Neuronal stem cell (in vitro differentiated cells): ENCODE measurements at regions not wholly inside any gene's neighbourhood (a gene's known extent, or its start where the extent isn't known, plus 50 kb on each side); places are given as distances from the start of the nearest gene placed in this dataset.
"Not testable (repeated sequence)": the region's sequence is repeated elsewhere in the genome, so short reads cannot be mapped to it uniquely, and the experiment has no call there.

Source experiments
- DNase-seq: peaks from one replicate; pipeline ENCODE4 v3.0.0-alpha.2; 2013; ENCODE audit warnings: low spot score
- H2AFZ ChIP-seq: one replicate; pipeline ENCODE4 v1.6.1; 2013; ENCODE audit warnings: mild to moderate bottlenecking, low read length, inconsistent platforms
- H2AK5ac ChIP-seq: 2 replicates; pipeline ENCODE4 v1.6.1; 2013; ENCODE audit warnings: low read depth, mild to moderate bottlenecking, inconsistent platforms, low read length, moderate library complexity, mixed read lengths
- H2BK120ac ChIP-seq: 2 replicates; pipeline ENCODE4 v1.6.1; 2013; ENCODE audit warnings: low read depth, mild to moderate bottlenecking, inconsistent platforms, low read length, moderate library complexity, mixed read lengths
- H2BK12ac ChIP-seq: one replicate; pipeline ENCODE4 v1.6.1; 2013; ENCODE audit warnings: low read length, inconsistent platforms
- H2BK15ac ChIP-seq: 2 replicates; pipeline ENCODE4 v1.6.1; 2013; ENCODE audit warnings: mild to moderate bottlenecking, low read length, inconsistent platforms, mixed read lengths
- H2BK5ac ChIP-seq: one replicate; pipeline ENCODE4 v1.6.1; 2013; ENCODE audit warnings: inconsistent platforms, mild to moderate bottlenecking, low read length, moderate library complexity
- H3K14ac ChIP-seq: one replicate; pipeline ENCODE4 v1.6.1; 2013; ENCODE audit warnings: low read length, inconsistent platforms
- H3K18ac ChIP-seq: 2 replicates; pipeline ENCODE4 v1.6.1; 2013; ENCODE audit warnings: low read length, inconsistent platforms
- H3K23ac ChIP-seq: 2 replicates; pipeline ENCODE4 v1.6.1; 2013; ENCODE audit warnings: low read depth, mild to moderate bottlenecking, mixed read lengths, low read length, inconsistent platforms; ENCODE audit not compliant: poor library complexity
- H3K27ac ChIP-seq: replicated peaks from 3 replicates; pipeline ENCODE4 v1.5.1; 2013; ENCODE audit warnings: low read length, inconsistent platforms
- H3K27me3 ChIP-seq, 3 experiments: 2 replicates each; pipeline ENCODE4 v1.6.1; 2013; ENCODE audit warnings: low read length in 3 of 3, mild to moderate bottlenecking in 2 of 3, inconsistent platforms in 1 of 3, low read depth in 1 of 3, mixed read lengths in 1 of 3, moderate library complexity in 1 of 3; ENCODE audit not compliant: control insufficient read depth in 3 of 3, insufficient read depth in 3 of 3
- H3K36me3 ChIP-seq, 2 donors: replicated peaks in 1 of 2; 2 replicates each; pipeline ENCODE4 v1.6.1; 2013; ENCODE audit warnings: low read length in 2 of 2; ENCODE audit not compliant: control insufficient read depth in 2 of 2, insufficient read depth in 2 of 2
- H3K4ac ChIP-seq: 2 replicates; pipeline ENCODE4 v1.6.1; 2013; ENCODE audit warnings: inconsistent platforms, mild to moderate bottlenecking, low read length, moderate library complexity
- H3K4me1 ChIP-seq, 2 donors: 1 replicate in 1 of 2; 2 replicates in 1 of 2; pipeline ENCODE4 v1.6.1; 2013; ENCODE audit warnings: low read length in 2 of 2, low read depth in 1 of 2; ENCODE audit not compliant: control insufficient read depth in 2 of 2, insufficient read depth in 1 of 2
- H3K4me2 ChIP-seq: one replicate; pipeline ENCODE4 v1.6.1; 2013; ENCODE audit warnings: mild to moderate bottlenecking, low read length, inconsistent platforms; ENCODE audit not compliant: insufficient read depth, poor library complexity, severe bottlenecking
- H3K4me3 ChIP-seq, 2 donors: 2 replicates each; pipeline ENCODE4 v1.5.1; 2013; ENCODE audit warnings: low read length in 2 of 2, mild to moderate bottlenecking in 2 of 2, inconsistent platforms in 1 of 2, moderate library complexity in 1 of 2
- H3K79me1 ChIP-seq: one replicate; pipeline ENCODE4 v1.6.1; 2013; ENCODE audit warnings: low read depth, mild to moderate bottlenecking, inconsistent platforms, low read length, moderate library complexity
- H3K9ac ChIP-seq: one replicate; pipeline ENCODE4 v1.6.1; 2013; ENCODE audit warnings: mild to moderate bottlenecking, low read depth, low read length, inconsistent platforms; ENCODE audit not compliant: poor library complexity
- H3K9me3 ChIP-seq, 2 donors: replicated peaks in 1 of 2; 2 replicates each; pipeline versions ENCODE3 to v1.6.1; 2013; ENCODE audit warnings: low read length in 2 of 2, mild to moderate bottlenecking in 2 of 2, inconsistent platforms in 1 of 2, low read depth in 1 of 2, mixed read lengths in 1 of 2, moderate library complexity in 1 of 2; ENCODE audit not compliant: control insufficient read depth in 2 of 2, insufficient read depth in 1 of 2
- H4K8ac ChIP-seq: one replicate; pipeline ENCODE4 v1.6.1; 2013; ENCODE audit warnings: low read depth, mild to moderate bottlenecking, inconsistent platforms, low read length, moderate library complexity
- H4K91ac ChIP-seq: one replicate; pipeline ENCODE4 v1.6.1; 2013; ENCODE audit warnings: low read length, low read depth, mild to moderate bottlenecking, inconsistent platforms; ENCODE audit not compliant: poor library complexity
- WGBS, 2 donors: extraction: QIAGEN DNeasy Blood & Tissue Kit; methylation state at CpG; one replicate each; pipeline ENCODE4 v1.1.7; 2013; ENCODE audit warnings: missing lambda C conversion rate in 2 of 2, mixed read lengths in 1 of 2; ENCODE audit not compliant: insufficient read length in 2 of 2, insufficient replicate concordance in 1 of 2; ENCODE audit errors: extremely low coverage in 2 of 2; 5-methylcytosine and 5-hydroxymethylcytosine counted together

- no peak overlapping the region for H3K4me2 ChIP-seq
- no peak overlapping the region for H3K23ac ChIP-seq
- no peaks in the 10 kb centered on the region for H3K36me3 ChIP-seq
- no peak overlapping the region for H2BK120ac ChIP-seq
- H3K4me3 ChIP-seq: no peak overlapping the region
- H2BK5ac ChIP-seq: no peak overlapping the region
- no CpG with 5 or more reads among the region's 1 CpG for WGBS, 2 donors
- H2BK12ac ChIP-seq: no peak overlapping the region
- no peaks in the 10 kb centered on the region for H3K9me3 ChIP-seq
- no peak overlapping the region for H3K18ac ChIP-seq
- H2AFZ ChIP-seq: no peak overlapping the region
- no peak overlapping the region for H4K8ac ChIP-seq
- no peak overlapping the region for H3K4ac ChIP-seq
- H3K27ac ChIP-seq: no peak overlapping the region
- H4K91ac ChIP-seq: no peak overlapping the region
- peaks cover 0 to 21% (median 0%) of the 10 kb centered on the region in 3 experiments for H3K27me3 ChIP-seq
- no peaks in the 10 kb centered on the region for H3K79me1 ChIP-seq
- no peak for DNase-seq
- peaks cover 0 to 8% of the 10 kb centered on the region in 2 donors for H3K4me1 ChIP-seq
- no peak overlapping the region for H2BK15ac ChIP-seq
- H3K14ac ChIP-seq: no peak overlapping the region
- no peak overlapping the region for H2AK5ac ChIP-seq
- no peak overlapping the region for H3K9ac ChIP-seq
Observed at GRCh38 chr12:86948851-86949250, 692.7 kb upstream of the MGAT4C start.

- H3K36me3 ChIP-seq: no peaks in the 10 kb centered on the region
- H3K4me1 ChIP-seq: peaks cover 0 to 6% of the 10 kb centered on the region in 2 donors
- H2BK15ac ChIP-seq: no peak overlapping the region
- no peak overlapping the region for H3K4me2 ChIP-seq
- H3K27ac ChIP-seq: no peak overlapping the region
- no peak for DNase-seq
- no peak overlapping the region for H2AK5ac ChIP-seq
- no peak overlapping the region for H3K9ac ChIP-seq
- no peak overlapping the region for H3K18ac ChIP-seq
- H3K27me3 ChIP-seq: peaks cover 0 to 10% (median 0%) of the 10 kb centered on the region in 3 experiments
- no peak overlapping the region for H3K14ac ChIP-seq
- H2BK12ac ChIP-seq: no peak overlapping the region
- H3K79me1 ChIP-seq: no peaks in the 10 kb centered on the region
- no peak overlapping the region for H2BK5ac ChIP-seq
- H4K91ac ChIP-seq: no peak overlapping the region
- no peak overlapping the region for H3K23ac ChIP-seq
- no CpG with 5 or more reads among the region's 1 CpG for WGBS, 2 donors
- H3K9me3 ChIP-seq: no peaks in the 10 kb centered on the region
- H2AFZ ChIP-seq: no peak overlapping the region
- no peak overlapping the region for H3K4ac ChIP-seq
- no peak overlapping the region for H4K8ac ChIP-seq
- no peak overlapping the region for H3K4me3 ChIP-seq
- no peak overlapping the region for H2BK120ac ChIP-seq
Observed at GRCh38 chr12:86945685-86946196, 689.5 kb upstream of the MGAT4C start.

- H3K4me1 ChIP-seq, H4K8ac ChIP-seq, H3K23ac ChIP-seq, H3K79me1 ChIP-seq, H2AK5ac ChIP-seq, H3K9ac ChIP-seq, H3K14ac ChIP-seq, H3K36me3 ChIP-seq, DNase-seq, H3K4me2 ChIP-seq, H2BK12ac ChIP-seq, H2BK5ac ChIP-seq, H3K9me3 ChIP-seq, H3K4me3 ChIP-seq, H3K27ac ChIP-seq, H4K91ac ChIP-seq, H3K18ac ChIP-seq, H2BK120ac ChIP-seq, H2AFZ ChIP-seq, H2BK15ac ChIP-seq, H3K4ac ChIP-seq: not testable (repeated sequence)
- H3K27me3 ChIP-seq: peaks cover 0 to 10% (median 0%) of the 10 kb centered on the region in 3 experiments
- no CpG with 5 or more reads among the region's 3 CpGs for WGBS, 2 donors
Observed at GRCh38 chr12:86944197-86944819, 688.1 kb upstream of the MGAT4C start.

GRCh38 chr12:86931714-86932113 is 675.5 kb upstream of the MGAT4C start:
- Histone ChIP-seq H2AK5ac (no peak overlapping the region), H2BK12ac (no peak overlapping the region), H3K9ac (no peak overlapping the region), H3K14ac (no peak overlapping the region), H3K9me3 (no peaks in the 10 kb centered on the region), H3K4ac (no peak overlapping the region), H2BK5ac (no peak overlapping the region), H3K27ac (no peak overlapping the region), H3K18ac (no peak overlapping the region), H3K79me1 (no peaks in the 10 kb centered on the region), H3K4me1 (no peaks in the 10 kb centered on the region), H3K4me3 (no peak overlapping the region), H3K23ac (no peak overlapping the region), H3K4me2 (no peak overlapping the region), H4K91ac (no peak overlapping the region), H3K36me3 (no peaks in the 10 kb centered on the region), H2BK120ac (no peak overlapping the region), H2BK15ac (no peak overlapping the region), H3K27me3 (no peaks in the 10 kb centered on the region), H2AFZ (no peak overlapping the region), H4K8ac (no peak overlapping the region)
- DNase-seq: no peak
